Osteocyte (in vitro differentiated cells): ENCODE measurements at regions not wholly inside any gene's neighbourhood (a gene's known extent, or its start where the extent isn't known, plus 50 kb on each side); places are given as distances from the start of the nearest gene placed in this dataset.

ENCODE experiments used
- DNase-seq: peaks from one replicate; pipeline ENCODE4 v3.0.0; 2021; ENCODE audit warnings: mixed read lengths; ENCODE audit not compliant: unreplicated experiment; ENCODE audit errors: extremely low spot score
- H3K27ac Mint-ChIP-seq: one replicate; pipeline ENCODE4 v1.8.0; 2021; ENCODE audit warnings: mild to moderate bottlenecking, mixed read lengths; ENCODE audit not compliant: unreplicated experiment
- H3K27me3 Mint-ChIP-seq: one replicate; pipeline ENCODE4 v1.8.0; 2021; ENCODE audit warnings: mixed read lengths; ENCODE audit not compliant: unreplicated experiment
- H3K36me3 Mint-ChIP-seq: one replicate; pipeline ENCODE4 v1.8.0; 2021; ENCODE audit warnings: mixed read lengths; ENCODE audit not compliant: unreplicated experiment
- H3K4me1 Mint-ChIP-seq: one replicate; pipeline ENCODE4 v1.8.0; 2021; ENCODE audit warnings: mixed read lengths; ENCODE audit not compliant: unreplicated experiment
- H3K4me3 Mint-ChIP-seq: one replicate; pipeline ENCODE4 v1.8.0; 2021; ENCODE audit warnings: mild to moderate bottlenecking, moderate library complexity, mixed read lengths; ENCODE audit not compliant: unreplicated experiment
- H3K9me3 Mint-ChIP-seq: one replicate; pipeline ENCODE4 v1.8.0; 2021; ENCODE audit warnings: mixed read lengths; ENCODE audit not compliant: unreplicated experiment
- TF ChIP-seq, protein P1 (sequence below): fragments of 200-600 bp; sonication (generic); IDR thresholded peaks from 2 replicates; pipeline ENCODE4 v1.5.0; 2021; ENCODE audit warnings: antibody characterized with exemption, mild to moderate bottlenecking, moderate library complexity

DNA sequence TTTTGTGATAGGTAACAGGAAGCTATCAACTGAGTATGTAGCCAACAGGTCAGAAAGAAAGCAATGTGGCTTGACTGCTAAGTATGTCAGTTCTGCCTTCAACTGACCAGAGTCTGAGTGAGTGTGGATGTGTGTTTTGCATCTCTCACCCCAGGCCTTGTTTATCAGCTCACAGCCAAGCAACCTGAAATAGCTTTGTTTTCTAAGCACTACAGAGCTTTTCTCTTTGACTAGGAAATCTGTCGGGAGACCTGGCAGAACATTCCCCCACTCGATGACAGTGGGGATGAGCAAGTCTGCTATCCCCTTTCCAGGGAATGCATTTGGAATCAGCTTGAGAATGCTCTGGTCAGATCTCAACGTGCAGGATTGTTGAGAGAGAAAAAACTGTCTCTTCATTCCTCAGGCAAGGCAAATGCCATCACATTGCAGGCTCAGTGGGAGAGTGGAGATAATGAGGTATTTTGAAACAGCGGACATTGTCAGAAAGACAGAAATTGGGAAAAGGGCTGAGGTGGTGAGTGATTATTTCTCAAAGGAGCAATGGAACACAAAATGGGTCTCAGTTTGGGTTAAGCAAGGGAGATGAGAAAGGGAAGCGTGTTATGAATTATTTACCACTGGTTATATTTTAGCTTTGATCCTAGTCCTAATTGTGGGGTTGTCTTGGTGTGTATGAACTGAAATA is 233.8 kb upstream of the PIK3C3 start:
- Mint-ChIP-seq H3K4me3 (no peak overlapping the region), H3K9me3 (no peaks in the 10 kb centered on the region), H3K4me1 (no peaks in the 10 kb centered on the region), H3K27ac (no peak overlapping the region), H3K36me3 (no peaks in the 10 kb centered on the region), H3K27me3 (peaks cover 11% of the 10 kb centered on the region)
- TF ChIP-seq, protein P1, sequence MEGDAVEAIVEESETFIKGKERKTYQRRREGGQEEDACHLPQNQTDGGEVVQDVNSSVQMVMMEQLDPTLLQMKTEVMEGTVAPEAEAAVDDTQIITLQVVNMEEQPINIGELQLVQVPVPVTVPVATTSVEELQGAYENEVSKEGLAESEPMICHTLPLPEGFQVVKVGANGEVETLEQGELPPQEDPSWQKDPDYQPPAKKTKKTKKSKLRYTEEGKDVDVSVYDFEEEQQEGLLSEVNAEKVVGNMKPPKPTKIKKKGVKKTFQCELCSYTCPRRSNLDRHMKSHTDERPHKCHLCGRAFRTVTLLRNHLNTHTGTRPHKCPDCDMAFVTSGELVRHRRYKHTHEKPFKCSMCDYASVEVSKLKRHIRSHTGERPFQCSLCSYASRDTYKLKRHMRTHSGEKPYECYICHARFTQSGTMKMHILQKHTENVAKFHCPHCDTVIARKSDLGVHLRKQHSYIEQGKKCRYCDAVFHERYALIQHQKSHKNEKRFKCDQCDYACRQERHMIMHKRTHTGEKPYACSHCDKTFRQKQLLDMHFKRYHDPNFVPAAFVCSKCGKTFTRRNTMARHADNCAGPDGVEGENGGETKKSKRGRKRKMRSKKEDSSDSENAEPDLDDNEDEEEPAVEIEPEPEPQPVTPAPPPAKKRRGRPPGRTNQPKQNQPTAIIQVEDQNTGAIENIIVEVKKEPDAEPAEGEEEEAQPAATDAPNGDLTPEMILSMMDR = no peak
- DNase-seq = no peak

- Mint-ChIP-seq H3K27ac (no peak overlapping the region), H3K27me3 (peaks cover 21% of the 10 kb centered on the region), H3K4me3 (no peak overlapping the region), H3K4me1 (no peaks in the 10 kb centered on the region), H3K36me3 (no peaks in the 10 kb centered on the region), H3K9me3 (no peaks in the 10 kb centered on the region)
- DNase-seq = no peak
- TF ChIP-seq, protein P1 = no peak
Measured at GRCh38 chr18:41720226-41720625, 234.8 kb upstream of the PIK3C3 start.

GRCh38 chr18:41719808-41720207 is 235.2 kb upstream of the PIK3C3 start:
- Mint-ChIP-seq H3K27ac (no peak overlapping the region), H3K4me3 (no peak overlapping the region), H3K4me1 (no peaks in the 10 kb centered on the region), H3K27me3 (peaks cover 21% of the 10 kb centered on the region), H3K9me3 (no peaks in the 10 kb centered on the region), H3K36me3 (no peaks in the 10 kb centered on the region)
- no peak for DNase-seq
- TF ChIP-seq, protein P1 = no peak

GRCh38 chr18:41714872-41715271 is 240.2 kb upstream of the PIK3C3 start:
- H3K36me3 Mint-ChIP-seq = no peaks in the 10 kb centered on the region
- no peak overlapping the region for H3K27ac Mint-ChIP-seq
- H3K4me1 Mint-ChIP-seq = peaks cover 3% of the 10 kb centered on the region
- no peaks in the 10 kb centered on the region for H3K9me3 Mint-ChIP-seq
- peaks cover 19% of the 10 kb centered on the region for H3K27me3 Mint-ChIP-seq
- H3K4me3 Mint-ChIP-seq = no peak overlapping the region
- no peak for DNase-seq
- TF ChIP-seq, protein P1 = no peak

DNA sequence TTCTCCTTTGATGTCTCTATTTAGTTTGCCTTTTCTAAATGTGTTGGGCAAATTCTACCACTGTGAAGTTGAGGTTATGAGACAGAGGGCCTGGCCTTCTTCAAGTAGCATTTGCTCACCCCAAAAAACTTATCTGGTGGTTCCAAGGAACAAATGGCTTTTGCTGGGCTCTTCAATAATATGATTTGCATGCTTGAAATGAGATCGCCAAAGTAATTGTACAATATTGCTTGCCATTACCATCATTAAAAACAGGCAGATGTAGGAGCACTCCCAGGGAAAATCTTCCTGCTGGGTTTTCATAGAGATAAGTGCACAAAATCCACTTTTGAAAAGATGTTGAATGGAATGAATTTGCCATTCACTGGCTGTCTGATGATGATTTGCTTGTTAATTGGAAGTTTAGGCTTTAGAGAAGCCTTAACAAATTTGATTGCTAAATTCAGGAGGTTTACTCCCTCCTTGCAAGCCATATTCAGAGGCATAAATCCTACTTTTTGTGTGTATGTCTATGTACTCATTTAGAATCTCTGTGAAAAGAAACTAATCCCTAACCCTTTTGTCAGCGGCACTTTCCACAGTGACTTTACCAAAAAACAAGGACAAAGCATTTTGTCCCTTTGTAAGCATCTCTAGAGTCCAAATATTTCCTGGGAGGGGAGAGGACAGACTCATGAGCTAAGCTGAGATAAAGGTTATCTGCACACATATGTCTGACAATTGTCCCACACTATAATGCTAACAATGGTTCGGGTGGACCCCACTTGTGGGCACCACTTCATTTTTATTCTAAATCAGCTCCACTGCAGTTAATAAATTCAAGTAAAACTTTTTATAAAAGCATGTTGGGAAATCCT is 240.8 kb upstream of the PIK3C3 start:
- no peak for DNase-seq
- Mint-ChIP-seq H3K4me1 (peaks cover 3% of the 10 kb centered on the region), H3K4me3 (no peak overlapping the region), H3K9me3 (no peaks in the 10 kb centered on the region), H3K36me3 (no peaks in the 10 kb centered on the region), H3K27ac (no peak overlapping the region), H3K27me3 (peaks cover 19% of the 10 kb centered on the region)
- TF ChIP-seq, protein P1 = no peak
